ENCODE measurements at regions not wholly inside any gene's neighbourhood (a gene's known extent, or its start where the extent isn't known, plus 50 kb on each side); places are given as distances from the start of the nearest gene placed in this dataset.

DNA sequence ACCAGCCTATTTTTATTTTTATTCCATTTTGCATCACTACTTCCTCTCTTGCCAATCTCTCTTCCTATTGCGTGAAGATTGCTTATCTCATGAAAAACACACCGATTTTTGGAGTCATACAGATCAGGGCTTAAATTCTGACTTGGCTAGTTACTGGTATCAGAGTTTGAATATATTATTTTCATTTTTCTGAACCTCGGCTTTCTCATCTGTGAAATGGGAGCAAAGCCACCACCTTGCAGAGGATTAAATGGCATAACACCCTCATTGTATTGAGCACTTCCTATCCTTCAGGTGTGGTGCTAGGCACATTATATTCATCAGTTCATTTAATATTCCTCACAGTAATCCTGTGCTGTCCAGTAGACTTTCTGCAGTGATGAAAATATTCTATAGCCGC, 208.8 kb downstream of the HAPSTR1 start:
- H3K27ac ChIP-seq, result no peak overlapping the region
- TF ChIP-seq, protein P1, sequence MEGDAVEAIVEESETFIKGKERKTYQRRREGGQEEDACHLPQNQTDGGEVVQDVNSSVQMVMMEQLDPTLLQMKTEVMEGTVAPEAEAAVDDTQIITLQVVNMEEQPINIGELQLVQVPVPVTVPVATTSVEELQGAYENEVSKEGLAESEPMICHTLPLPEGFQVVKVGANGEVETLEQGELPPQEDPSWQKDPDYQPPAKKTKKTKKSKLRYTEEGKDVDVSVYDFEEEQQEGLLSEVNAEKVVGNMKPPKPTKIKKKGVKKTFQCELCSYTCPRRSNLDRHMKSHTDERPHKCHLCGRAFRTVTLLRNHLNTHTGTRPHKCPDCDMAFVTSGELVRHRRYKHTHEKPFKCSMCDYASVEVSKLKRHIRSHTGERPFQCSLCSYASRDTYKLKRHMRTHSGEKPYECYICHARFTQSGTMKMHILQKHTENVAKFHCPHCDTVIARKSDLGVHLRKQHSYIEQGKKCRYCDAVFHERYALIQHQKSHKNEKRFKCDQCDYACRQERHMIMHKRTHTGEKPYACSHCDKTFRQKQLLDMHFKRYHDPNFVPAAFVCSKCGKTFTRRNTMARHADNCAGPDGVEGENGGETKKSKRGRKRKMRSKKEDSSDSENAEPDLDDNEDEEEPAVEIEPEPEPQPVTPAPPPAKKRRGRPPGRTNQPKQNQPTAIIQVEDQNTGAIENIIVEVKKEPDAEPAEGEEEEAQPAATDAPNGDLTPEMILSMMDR (conservative IDR thresholded peaks at IDR 0.05), result no peak
- TF ChIP-seq ZFX (IDR thresholded peaks at IDR 0.05), result no peak

DNA sequence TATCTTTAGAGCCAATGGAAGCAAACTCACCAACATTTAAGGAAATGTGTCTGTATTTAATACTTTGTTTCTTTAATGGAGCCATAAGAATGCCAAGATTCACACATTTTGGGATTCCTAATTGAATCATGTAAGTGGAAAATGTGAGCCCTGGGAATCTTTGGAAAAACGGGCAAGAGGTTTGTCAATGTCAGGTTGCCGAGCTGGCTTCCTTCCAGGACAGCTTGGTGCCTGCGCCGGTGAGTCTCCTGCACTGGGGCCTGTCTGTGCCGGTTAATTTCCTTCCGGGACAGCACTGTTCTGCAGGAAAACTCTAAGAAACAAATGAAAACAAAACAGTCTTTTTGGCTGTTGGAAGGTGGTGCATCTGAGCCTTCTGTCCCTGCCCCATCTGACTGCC, 210.6 kb downstream of the HAPSTR1 start:
- TF ChIP-seq, protein P1 (conservative IDR thresholded peaks at IDR 0.05), result no peak
- no peak for TF ChIP-seq ZFX (IDR thresholded peaks at IDR 0.05)
- no peak overlapping the region for H3K27ac ChIP-seq

DNA sequence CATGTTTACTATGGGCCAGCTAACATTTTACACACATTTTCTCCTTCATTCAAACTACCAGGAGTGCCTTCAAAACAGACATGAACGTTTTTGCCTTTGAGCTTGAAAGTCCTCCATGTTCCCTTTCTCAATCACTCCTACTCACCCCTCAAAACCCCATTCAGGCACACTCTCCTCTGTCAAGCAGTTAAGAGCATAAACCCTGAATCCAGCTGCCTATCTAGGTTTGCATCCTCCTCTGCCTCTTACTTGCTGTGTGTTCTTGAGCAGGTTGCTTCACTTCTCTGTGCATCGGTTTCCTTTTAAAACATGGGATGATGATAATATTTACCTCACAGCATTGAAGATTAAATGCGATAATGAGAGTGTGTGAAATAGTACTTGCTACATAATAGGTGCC, 215.3 kb downstream of the HAPSTR1 start:
- TF ChIP-seq ZFX (IDR thresholded peaks at IDR 0.05), result no peak
- TF ChIP-seq, protein P1 (conservative IDR thresholded peaks at IDR 0.05), result no peak
- no peak overlapping the region for H3K27ac ChIP-seq

DNA sequence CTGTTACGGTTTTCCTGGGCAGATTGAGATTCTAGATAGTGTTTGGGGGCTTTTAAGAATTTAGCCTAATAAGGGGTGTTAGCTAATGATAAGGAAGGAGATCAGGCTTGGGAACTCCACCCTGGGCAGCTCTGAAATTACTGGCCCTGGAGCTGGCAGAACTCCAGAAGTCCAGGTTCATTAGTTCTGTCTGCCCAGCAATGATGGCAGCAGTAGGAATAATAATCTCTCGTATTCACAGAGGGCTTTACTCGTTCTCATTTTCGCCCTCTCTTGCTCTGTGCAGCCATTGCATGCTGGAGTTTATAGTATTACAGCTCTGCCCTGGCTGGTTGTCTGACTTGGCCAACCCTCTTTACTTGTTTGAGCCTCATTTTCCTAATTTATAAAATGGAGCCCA, 216.0 kb downstream of the HAPSTR1 start:
- no peak overlapping the region for H3K27ac ChIP-seq
- no peak for TF ChIP-seq ZFX (IDR thresholded peaks at IDR 0.05)
- TF ChIP-seq, protein P1 (conservative IDR thresholded peaks at IDR 0.05), result no peak

DNA sequence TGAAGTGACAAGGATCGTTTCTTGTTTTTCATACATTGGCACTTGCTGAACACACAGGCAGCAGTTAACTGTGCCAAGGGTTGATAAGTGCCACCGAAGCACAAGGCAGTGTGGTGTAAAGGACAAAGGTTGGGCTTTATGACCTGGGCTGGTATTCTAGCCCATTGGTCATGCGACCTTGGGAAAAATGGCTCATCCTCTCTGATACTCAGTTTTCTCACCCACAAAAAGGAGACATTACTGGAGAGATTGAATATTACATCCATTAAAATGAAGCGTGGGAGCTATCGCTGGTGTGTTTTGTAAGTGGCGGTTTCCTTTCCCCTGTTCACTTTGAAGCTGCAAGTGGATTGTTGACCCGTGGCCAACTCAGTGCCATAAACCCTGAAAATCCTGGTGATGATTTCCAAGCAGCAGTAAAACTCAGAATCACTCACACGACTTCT, 216.9 kb downstream of the HAPSTR1 start:
- H3K27ac ChIP-seq, result no peak overlapping the region
- TF ChIP-seq, protein P1 (conservative IDR thresholded peaks at IDR 0.05), result no peak
- no peak for TF ChIP-seq ZFX (IDR thresholded peaks at IDR 0.05)

DNA sequence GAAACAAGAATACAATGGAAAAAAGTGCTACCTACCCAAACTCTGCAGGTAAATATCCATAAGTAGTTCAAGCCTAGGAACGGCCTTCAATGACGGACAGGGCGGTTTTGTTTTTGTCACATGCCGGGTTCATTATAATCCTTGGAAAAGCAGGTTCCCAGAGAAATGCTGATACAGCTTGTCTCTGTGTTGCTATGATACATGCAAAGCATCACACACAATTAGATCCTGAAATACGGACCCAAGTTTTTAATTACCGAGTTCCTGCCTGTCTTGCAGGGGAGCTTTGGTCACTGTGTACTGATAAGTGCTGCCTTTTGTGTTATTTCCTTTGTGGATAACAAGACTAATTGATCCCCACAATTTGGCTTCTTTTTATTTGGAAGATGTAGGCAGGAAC, 217.4 kb downstream of the HAPSTR1 start:
- TF ChIP-seq, protein P1 (conservative IDR thresholded peaks at IDR 0.05), result no peak
- TF ChIP-seq ZFX (IDR thresholded peaks at IDR 0.05), result no peak

DNA sequence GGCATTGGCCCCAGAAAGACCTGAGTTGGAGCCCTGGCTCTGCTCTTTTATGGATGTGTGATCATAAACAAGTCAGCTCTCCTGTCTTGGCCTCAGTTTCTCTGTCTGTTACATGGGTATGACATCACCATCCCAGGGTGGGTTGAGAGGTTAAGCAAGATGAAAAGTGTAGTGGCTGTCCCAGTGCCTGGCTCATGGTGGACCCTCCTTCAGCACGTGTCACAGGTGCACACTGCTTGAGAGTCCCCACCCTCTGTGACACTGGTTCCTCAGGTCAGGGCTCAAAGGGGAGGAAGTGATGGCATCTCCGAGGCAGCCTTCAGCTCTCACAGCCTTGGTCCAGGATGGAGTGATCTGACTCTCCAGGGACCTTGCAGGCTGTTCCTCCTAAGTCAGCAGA, 218.4 kb downstream of the HAPSTR1 start:
- H3K27ac ChIP-seq, result no peak overlapping the region
- TF ChIP-seq, protein P1 (conservative IDR thresholded peaks at IDR 0.05), result no peak
- no peak for TF ChIP-seq ZFX (IDR thresholded peaks at IDR 0.05)

More for the DNA sequence above, 217.4 kb downstream of the HAPSTR1 start:
- no peak overlapping the region for H3K27ac ChIP-seq

Measured in C4-2B (cell line).